Lung (tissue), 11 donors: ENCODE measurements at regions not wholly inside any gene's neighbourhood (a gene's known extent, or its start where the extent isn't known, plus 50 kb on each side); places are given as distances from the start of the nearest gene placed in this dataset.
"Not testable (repeated sequence)": the region's sequence is repeated elsewhere in the genome, so short reads cannot be mapped to it uniquely, and the experiment has no call there.

ENCODE experiments used
- ATAC-seq: fragments of 200-7000 bp; cut with Tn5 transposase; one replicate; pipeline ENCODE4 v1.9.1; 2020; ENCODE audit warnings: moderate number of reproducible peaks; ENCODE audit not compliant: insufficient read depth, low FRiP score
- DNase-seq, 3 donors: peaks; one replicate each; pipeline ENCODE4 v3.0.0-alpha.2; 2013 to 2017
- H3K27ac ChIP-seq, 2 donors: one replicate each; pipeline ENCODE4 v1.5.1; 2013; ENCODE audit warnings: mild to moderate bottlenecking in 2 of 2, moderate library complexity in 2 of 2, control low read depth in 1 of 2, inconsistent platforms in 1 of 2, low read depth in 1 of 2, low read length in 1 of 2
- H3K27me3 ChIP-seq, 3 donors: one replicate each; pipeline ENCODE4 v1.5.1; 2013; ENCODE audit warnings: low read length in 2 of 3; ENCODE audit not compliant: control insufficient read depth in 3 of 3, insufficient read depth in 3 of 3
- H3K36me3 ChIP-seq, 4 donors: one replicate each; pipeline ENCODE4 v1.5.1; 2013; ENCODE audit warnings: low read length in 4 of 4, mild to moderate bottlenecking in 1 of 4, moderate library complexity in 1 of 4; ENCODE audit not compliant: control insufficient read depth in 4 of 4, insufficient read depth in 4 of 4
- H3K4me1 ChIP-seq, 5 donors: one replicate each; pipeline ENCODE4 v1.5.1; 2013; ENCODE audit warnings: low read length in 5 of 5, mild to moderate bottlenecking in 2 of 5, moderate library complexity in 1 of 5; ENCODE audit not compliant: control insufficient read depth in 5 of 5, insufficient read depth in 5 of 5
- H3K4me3 ChIP-seq: one replicate; pipeline ENCODE4 v1.5.1; 2013; ENCODE audit warnings: mild to moderate bottlenecking, control low read depth, moderate library complexity
- H3K9ac ChIP-seq, 2 donors: one replicate each; pipeline ENCODE4 v1.5.1; 2013; ENCODE audit warnings: low read length in 2 of 2, control low read depth in 1 of 2; ENCODE audit not compliant: insufficient read depth in 1 of 2
- H3K9me3 ChIP-seq, 4 donors: one replicate each; pipeline ENCODE4 v1.5.1; 2013; ENCODE audit warnings: low read length in 3 of 4, mild to moderate bottlenecking in 1 of 4, moderate library complexity in 1 of 4; ENCODE audit not compliant: control insufficient read depth in 4 of 4, insufficient read depth in 3 of 4
- CTCF ChIP-seq: IDR thresholded peaks from 2 replicates; pipeline ENCODE4 v1.5.1; 2012; ENCODE audit warnings: mild to moderate bottlenecking; ENCODE audit errors: control extremely low read depth, extremely low read depth
- WGBS, 2 donors: extraction: QIAGEN DNeasy Blood & Tissue Kit; methylation state at CpG; one replicate each; pipeline ENCODE4 v1.1.7; 2013; 5-methylcytosine and 5-hydroxymethylcytosine counted together
- donor health status: control.
- donor health status: control.
- donor health status: Bipolar disorder and iron deficiency.
- donor health status: healthy.
- donor health status: DM: yes; HTN: yes; CAD: no.

GRCh38 chr1:181894439-181894859 lies 167.1 kb downstream of the ZNF648 start:
- DNase-seq (no peak), ATAC-seq (no peak)
- Histone ChIP-seq H3K36me3 (no peaks in the 10 kb centered on the region), H3K4me1 (no peaks in the 10 kb centered on the region), H3K27me3 (no peaks in the 10 kb centered on the region), H3K9me3 (peaks cover 0 to 2% (median 0%) of the 10 kb centered on the region in 4 donors), H3K9ac (no peak overlapping the region), H3K27ac (no peak overlapping the region), H3K4me3 (no peak overlapping the region)
- no peak for TF ChIP-seq CTCF
- 62 to 66% methylated on average over 5 of the region's 5 CpGs for WGBS, 2 donors

GRCh38 chr1:181893937-181894336 lies 167.6 kb downstream of the ZNF648 start:
- H3K9me3 ChIP-seq, result peaks cover 0 to 5% (median 0%) of the 10 kb centered on the region in 4 donors
- H3K4me3 ChIP-seq, result no peak overlapping the region
- ATAC-seq (no peak), DNase-seq (no peak)
- no peak for TF ChIP-seq CTCF
- H3K9ac ChIP-seq, result no peak overlapping the region
- no peaks in the 10 kb centered on the region for H3K27me3 ChIP-seq
- WGBS, 2 donors, result 42 to 45% methylated on average over 1 of the region's 1 CpG
- no peaks in the 10 kb centered on the region for H3K36me3 ChIP-seq
- no peak overlapping the region for H3K27ac ChIP-seq
- no peaks in the 10 kb centered on the region for H3K4me1 ChIP-seq

- H3K4me3 ChIP-seq, H3K27me3 ChIP-seq, H3K9ac ChIP-seq, H3K36me3 ChIP-seq, H3K9me3 ChIP-seq, ATAC-seq, H3K27ac ChIP-seq, H3K4me1 ChIP-seq, DNase-seq: not testable (repeated sequence)
These were observed 168.4 kb downstream of the ZNF648 start for GRCh38 chr1:181893150-181893549.

GRCh38 chr1:181872562-181872961 lies 188.9 kb downstream of the ZNF648 start:
- no peak for TF ChIP-seq CTCF

More at GRCh38 chr1:181872562-181872961, 188.9 kb downstream of the ZNF648 start:
- Histone ChIP-seq H3K36me3 (no peaks in the 10 kb centered on the region), H3K27ac (no peak overlapping the region), H3K4me1 (no peaks in the 10 kb centered on the region), H3K9me3 (peaks cover 0 to 14% (median 5%) of the 10 kb centered on the region in 4 donors), H3K4me3 (no peak overlapping the region), H3K9ac (no peak overlapping the region), H3K27me3 (no peaks in the 10 kb centered on the region)
- DNase-seq (no peak), ATAC-seq (no peak)
- WGBS, 2 donors, result 83 to 92% methylated on average over 3 of the region's 3 CpGs
